WTC11 (cell line): ENCODE measurements at regions not wholly inside any gene's neighbourhood (a gene's known extent, or its start where the extent isn't known, plus 50 kb on each side); places are given as distances from the start of the nearest gene placed in this dataset.

Experiments used
- ATAC-seq: fragments of 200-7000 bp; cut with Tn5 transposase; 2 replicates; pipeline ENCODE4 v1.10.0; 2021; ENCODE audit warnings: mild to moderate bottlenecking, moderate library complexity
- CTCF ChIA-PET: fragments of 300-600 bp; sonication (Branson Sonifier 250); formaldehyde crosslinking; loops from one replicate; lab custom pipeline; 2021; ENCODE audit warnings: antibody characterized with exemption; lab: Charles Lee
- POLR2A ChIA-PET: fragments of 350-600 bp; sonication (Branson Sonifier 250); formaldehyde crosslinking; loops from one replicate; lab custom pipeline; 2021; ENCODE audit warnings: antibody characterized with exemption; lab: Charles Lee
- DNase-seq: peaks from one replicate; pipeline ENCODE4 v3.0.0; 2021; ENCODE audit warnings: low spot score
- H3K27ac Mint-ChIP-seq: 2 replicates; pipeline ENCODE4 v1.8.0; 2021; ENCODE audit warnings: mixed read lengths
- H3K27me3 Mint-ChIP-seq: 2 replicates; pipeline ENCODE4 v1.8.0; 2021; ENCODE audit warnings: low read depth, mild to moderate bottlenecking, moderate library complexity, mixed read lengths
- H3K36me3 Mint-ChIP-seq: 2 replicates; pipeline ENCODE4 v1.8.0; 2021; ENCODE audit warnings: mixed read lengths
- H3K4me1 Mint-ChIP-seq: 2 replicates; pipeline ENCODE4 v1.8.0; 2022; ENCODE audit warnings: mixed read lengths
- H3K4me3 Mint-ChIP-seq: 2 replicates; pipeline ENCODE4 v1.8.0; 2021; ENCODE audit warnings: mild to moderate bottlenecking, moderate library complexity, mixed read lengths
- H3K9me3 Mint-ChIP-seq: 2 replicates; pipeline ENCODE4 v1.8.0; 2021; ENCODE audit warnings: mixed read lengths
- AFF4 ChIP-seq: sonication (generic); formaldehyde crosslinking; IDR thresholded peaks from 2 replicates; pipeline ENCODE4 v1.8.1; 2023; ENCODE audit warnings: mild to moderate bottlenecking, missing genetic modification reagents, borderline replicate concordance
- ATF1 ChIP-seq: sonication (generic); formaldehyde crosslinking; IDR thresholded peaks from 2 replicates; pipeline ENCODE4 v1.8.1; 2023; ENCODE audit warnings: mild to moderate bottlenecking, moderate library complexity, missing genetic modification reagents
- ATF6 ChIP-seq: sonication (generic); formaldehyde crosslinking; IDR thresholded peaks from 2 replicates; pipeline ENCODE4 v1.8.1; 2023; ENCODE audit warnings: mild to moderate bottlenecking, missing genetic modification reagents
- GRHL2 ChIP-seq: fragments of 250-450 bp; sonication (Bioruptor Pico); IDR thresholded peaks from 2 replicates; pipeline ENCODE4 v1.8.0; 2022; ENCODE audit warnings: mild to moderate bottlenecking, moderate library complexity; ENCODE audit not compliant: insufficient replicate concordance, severe bottlenecking
- RORB ChIP-seq: fragments of 250-450 bp; sonication (Bioruptor Pico); IDR thresholded peaks from 2 replicates; pipeline ENCODE4 v1.9.0; 2021; ENCODE audit warnings: mild to moderate bottlenecking
- TP53 ChIP-seq: sonication (generic); formaldehyde crosslinking; IDR thresholded peaks from 2 replicates; pipeline ENCODE4 v1.8.1; 2023; ENCODE audit warnings: mild to moderate bottlenecking, missing genetic modification reagents
- ZNF512 ChIP-seq: sonication (generic); formaldehyde crosslinking; IDR thresholded peaks from 2 replicates; pipeline ENCODE4 v1.8.1; 2022; ENCODE audit warnings: missing genetic modification reagents, borderline replicate concordance
- TF ChIP-seq, protein P1 (sequence below): sonication (generic); formaldehyde crosslinking; IDR thresholded peaks from 2 replicates; pipeline ENCODE4 v1.8.0; 2022; ENCODE audit warnings: mild to moderate bottlenecking, missing genetic modification reagents
- TF ChIP-seq, protein P2 (sequence below): fragments of 250-450 bp; sonication (Bioruptor Pico); IDR thresholded peaks from 2 replicates; pipeline ENCODE4 v1.9.0; 2021; ENCODE audit warnings: mild to moderate bottlenecking
- TF ChIP-seq, protein P3 (sequence below): sonication (generic); formaldehyde crosslinking; IDR thresholded peaks from 2 replicates; pipeline ENCODE4 v1.8.1; 2023; ENCODE audit warnings: mild to moderate bottlenecking, missing genetic modification reagents, moderate library complexity

GRCh38 chr1:187504779-187505178 lies 676.0 kb downstream of the PLA2G4A start (continued):
- TF ChIP-seq, protein P1, sequence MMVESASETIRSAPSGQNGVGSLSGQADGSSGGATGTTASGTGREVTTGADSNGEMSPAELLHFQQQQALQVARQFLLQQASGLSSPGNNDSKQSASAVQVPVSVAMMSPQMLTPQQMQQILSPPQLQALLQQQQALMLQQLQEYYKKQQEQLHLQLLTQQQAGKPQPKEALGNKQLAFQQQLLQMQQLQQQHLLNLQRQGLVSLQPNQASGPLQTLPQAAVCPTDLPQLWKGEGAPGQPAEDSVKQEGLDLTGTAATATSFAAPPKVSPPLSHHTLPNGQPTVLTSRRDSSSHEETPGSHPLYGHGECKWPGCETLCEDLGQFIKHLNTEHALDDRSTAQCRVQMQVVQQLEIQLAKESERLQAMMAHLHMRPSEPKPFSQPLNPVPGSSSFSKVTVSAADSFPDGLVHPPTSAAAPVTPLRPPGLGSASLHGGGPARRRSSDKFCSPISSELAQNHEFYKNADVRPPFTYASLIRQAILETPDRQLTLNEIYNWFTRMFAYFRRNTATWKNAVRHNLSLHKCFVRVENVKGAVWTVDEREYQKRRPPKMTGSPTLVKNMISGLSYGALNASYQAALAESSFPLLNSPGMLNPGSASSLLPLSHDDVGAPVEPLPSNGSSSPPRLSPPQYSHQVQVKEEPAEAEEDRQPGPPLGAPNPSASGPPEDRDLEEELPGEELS = no peak
- TF ChIP-seq TP53 (CRISPR knock-in tag) (no peak), GRHL2 (CRISPR knock-in tag) (no peak), AFF4 (CRISPR knock-in tag) (no peak), ATF6 (CRISPR knock-in tag) (no peak)
- TF ChIP-seq, protein P2, sequence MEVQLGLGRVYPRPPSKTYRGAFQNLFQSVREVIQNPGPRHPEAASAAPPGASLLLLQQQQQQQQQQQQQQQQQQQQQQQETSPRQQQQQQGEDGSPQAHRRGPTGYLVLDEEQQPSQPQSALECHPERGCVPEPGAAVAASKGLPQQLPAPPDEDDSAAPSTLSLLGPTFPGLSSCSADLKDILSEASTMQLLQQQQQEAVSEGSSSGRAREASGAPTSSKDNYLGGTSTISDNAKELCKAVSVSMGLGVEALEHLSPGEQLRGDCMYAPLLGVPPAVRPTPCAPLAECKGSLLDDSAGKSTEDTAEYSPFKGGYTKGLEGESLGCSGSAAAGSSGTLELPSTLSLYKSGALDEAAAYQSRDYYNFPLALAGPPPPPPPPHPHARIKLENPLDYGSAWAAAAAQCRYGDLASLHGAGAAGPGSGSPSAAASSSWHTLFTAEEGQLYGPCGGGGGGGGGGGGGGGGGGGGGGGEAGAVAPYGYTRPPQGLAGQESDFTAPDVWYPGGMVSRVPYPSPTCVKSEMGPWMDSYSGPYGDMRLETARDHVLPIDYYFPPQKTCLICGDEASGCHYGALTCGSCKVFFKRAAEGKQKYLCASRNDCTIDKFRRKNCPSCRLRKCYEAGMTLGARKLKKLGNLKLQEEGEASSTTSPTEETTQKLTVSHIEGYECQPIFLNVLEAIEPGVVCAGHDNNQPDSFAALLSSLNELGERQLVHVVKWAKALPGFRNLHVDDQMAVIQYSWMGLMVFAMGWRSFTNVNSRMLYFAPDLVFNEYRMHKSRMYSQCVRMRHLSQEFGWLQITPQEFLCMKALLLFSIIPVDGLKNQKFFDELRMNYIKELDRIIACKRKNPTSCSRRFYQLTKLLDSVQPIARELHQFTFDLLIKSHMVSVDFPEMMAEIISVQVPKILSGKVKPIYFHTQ (CRISPR knock-in tag) = no peak

DNA sequence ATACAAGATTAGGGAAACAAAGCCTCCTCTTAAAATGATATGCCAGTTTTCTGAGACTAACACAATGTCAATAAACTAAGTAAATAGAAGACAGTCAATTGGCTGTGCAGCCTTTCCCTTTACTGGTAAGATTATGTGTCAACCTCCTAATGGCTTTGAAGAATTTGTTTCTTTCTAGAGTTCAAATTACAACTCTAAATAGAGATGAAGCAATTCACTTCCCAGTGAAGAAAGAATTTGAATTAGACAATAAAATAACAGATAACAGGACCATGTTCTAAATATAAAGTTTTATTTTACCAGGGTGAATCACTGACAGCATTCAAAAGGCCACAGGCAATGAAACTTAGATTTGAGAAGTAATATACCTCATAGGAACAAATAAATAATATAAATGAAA lies 680.3 kb downstream of the PLA2G4A start:
- H3K27ac Mint-ChIP-seq = no peak overlapping the region
- peaks cover 9% of the 10 kb centered on the region for H3K9me3 Mint-ChIP-seq
- POLR2A ChIA-PET = no interaction called here
- no peaks in the 10 kb centered on the region for H3K36me3 Mint-ChIP-seq
- DNase-seq = no peak
- TF ChIP-seq ZNF512 (CRISPR knock-in tag) (no peak), ATF1 (CRISPR knock-in tag) (no peak)
- TF ChIP-seq, all 79 proteins: peak for 0
- no peak for ATAC-seq
- no peaks in the 10 kb centered on the region for H3K4me1 Mint-ChIP-seq
- CTCF ChIA-PET = no interaction called here
- no peak overlapping the region for H3K4me3 Mint-ChIP-seq
- H3K27me3 Mint-ChIP-seq = no peaks in the 10 kb centered on the region

GRCh38 chr1:187513190-187513589 lies 684.4 kb downstream of the PLA2G4A start:
- Mint-ChIP-seq H3K9me3 (peaks cover 11% of the 10 kb centered on the region), H3K4me1 (peaks cover 8% of the 10 kb centered on the region), H3K27me3 (no peaks in the 10 kb centered on the region), H3K36me3 (no peaks in the 10 kb centered on the region), H3K27ac (no peak overlapping the region), H3K4me3 (no peak overlapping the region)
- ChIA-PET CTCF (no interaction called here), POLR2A (no interaction called here)
- ATAC-seq = peak; percentile 41; the same call in 1 of the 2 replicates
- no peak for DNase-seq
- TF ChIP-seq RORB (CRISPR knock-in tag) = no peak
- TF ChIP-seq, protein P3, sequence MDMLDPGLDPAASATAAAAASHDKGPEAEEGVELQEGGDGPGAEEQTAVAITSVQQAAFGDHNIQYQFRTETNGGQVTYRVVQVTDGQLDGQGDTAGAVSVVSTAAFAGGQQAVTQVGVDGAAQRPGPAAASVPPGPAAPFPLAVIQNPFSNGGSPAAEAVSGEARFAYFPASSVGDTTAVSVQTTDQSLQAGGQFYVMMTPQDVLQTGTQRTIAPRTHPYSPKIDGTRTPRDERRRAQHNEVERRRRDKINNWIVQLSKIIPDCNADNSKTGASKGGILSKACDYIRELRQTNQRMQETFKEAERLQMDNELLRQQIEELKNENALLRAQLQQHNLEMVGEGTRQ (CRISPR knock-in tag) = peak; percentile 62
